ENCODE measurements at regions not wholly inside any gene's neighbourhood (a gene's known extent, or its start where the extent isn't known, plus 50 kb on each side); places are given as distances from the start of the nearest gene placed in this dataset.

GRCh38 chr4:176964116-176964691 lies 171.5 kb upstream of the VEGFC start:
- no peak overlapping the region for H3K4me3 ChIP-seq (replicated peaks; ENCODE audit: low read depth, low read length)
- TF ChIP-seq CTCF (IDR thresholded peaks at IDR 0.05; ENCODE audit: low read depth, low read length, missing control alignments) = peak; percentile 38
- no peak for DNase-seq (ENCODE audit: extremely low read depth, low read depth)

GRCh38 chr4:176967586-176967985 lies 174.9 kb upstream of the VEGFC start:
- DNase-seq (ENCODE audit: extremely low read depth, low read depth) = no peak
- no peak for TF ChIP-seq CTCF (IDR thresholded peaks at IDR 0.05; ENCODE audit: low read depth, low read length, missing control alignments)
- H3K4me3 ChIP-seq (replicated peaks; ENCODE audit: low read depth, low read length) = no peak overlapping the region

- no peak for TF ChIP-seq CTCF (IDR thresholded peaks at IDR 0.05; ENCODE audit: low read depth, low read length, missing control alignments)
- no peak for DNase-seq (ENCODE audit: extremely low read depth, low read depth)
- H3K4me3 ChIP-seq (replicated peaks; ENCODE audit: low read depth, low read length) = no peak overlapping the region
Observed at GRCh38 chr4:176968094-176968493, 175.4 kb upstream of the VEGFC start.

- no peak for DNase-seq (ENCODE audit: extremely low read depth, low read depth)
- no peak overlapping the region for H3K4me3 ChIP-seq (replicated peaks; ENCODE audit: low read depth, low read length)
- TF ChIP-seq CTCF (IDR thresholded peaks at IDR 0.05; ENCODE audit: low read depth, low read length, missing control alignments) = no peak
Observed at GRCh38 chr4:176969011-176969410, 176.3 kb upstream of the VEGFC start.

GRCh38 chr4:176970853-176971252 lies 178.1 kb upstream of the VEGFC start:
- TF ChIP-seq CTCF (IDR thresholded peaks at IDR 0.05; ENCODE audit: low read depth, low read length, missing control alignments) = no peak
- DNase-seq (ENCODE audit: extremely low read depth, low read depth) = no peak
- H3K4me3 ChIP-seq (replicated peaks; ENCODE audit: low read depth, low read length) = no peak overlapping the region

GRCh38 chr4:176971576-176972115 lies 178.9 kb upstream of the VEGFC start:
- no peak for TF ChIP-seq CTCF (IDR thresholded peaks at IDR 0.05; ENCODE audit: low read depth, low read length, missing control alignments)
- no peak for DNase-seq (ENCODE audit: extremely low read depth, low read depth)
- no peak overlapping the region for H3K4me3 ChIP-seq (replicated peaks; ENCODE audit: low read depth, low read length)

GRCh38 chr4:176979416-176979815 lies 186.7 kb upstream of the VEGFC start:
- no peak for TF ChIP-seq CTCF (IDR thresholded peaks at IDR 0.05; ENCODE audit: low read depth, low read length, missing control alignments)
- no peak for DNase-seq (ENCODE audit: extremely low read depth, low read depth)
- no peak overlapping the region for H3K4me3 ChIP-seq (replicated peaks; ENCODE audit: low read depth, low read length)
